MG63 (cell line): ENCODE measurements at regions not wholly inside any gene's neighbourhood (a gene's known extent, or its start where the extent isn't known, plus 50 kb on each side); places are given as distances from the start of the nearest gene placed in this dataset.

Experiments used
- DNase-seq: peaks from one replicate; pipeline ENCODE4 v3.0.0-alpha.2; 2020
- H3K27me3 ChIP-seq: fragments of 250-450 bp; sonication (Bioruptor Pico); 2 replicates; pipeline ENCODE4 v1.5.1; 2020; ENCODE audit warnings: mild to moderate bottlenecking, moderate library complexity
- H3K36me3 ChIP-seq: fragments of 250-450 bp; sonication (Bioruptor Pico); 2 replicates; pipeline ENCODE4 v1.5.1; 2020; ENCODE audit warnings: mild to moderate bottlenecking, moderate library complexity
- H3K4me3 ChIP-seq: fragments of 250-450 bp; sonication (Bioruptor Pico); 2 replicates; pipeline ENCODE4 v1.5.1; 2020; ENCODE audit warnings: mild to moderate bottlenecking, moderate library complexity
- H3K9me3 ChIP-seq: fragments of 250-450 bp; sonication (Bioruptor Pico); 2 replicates; pipeline ENCODE4 v1.5.1; 2020; ENCODE audit warnings: mild to moderate bottlenecking, moderate library complexity

DNA sequence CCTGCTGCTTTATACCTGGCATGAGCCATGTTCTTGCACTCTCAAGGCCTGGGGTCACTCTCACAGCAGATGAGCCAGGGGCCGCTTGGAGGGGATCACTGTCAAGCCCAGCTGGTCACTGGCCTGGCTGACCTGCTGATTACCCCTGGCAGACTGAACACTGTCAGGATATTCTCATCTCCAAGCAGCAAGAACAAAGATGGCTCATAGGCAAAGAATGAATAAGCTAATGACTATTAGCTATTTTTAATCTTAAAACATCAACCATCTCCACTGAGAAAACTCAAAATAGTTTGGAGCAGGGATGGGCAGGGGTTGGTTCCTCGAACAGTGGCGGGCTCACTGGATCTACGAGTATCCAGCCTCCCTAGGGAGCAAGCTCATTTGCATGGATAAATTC, 64.4 kb upstream of the ACAN start:
- Histone ChIP-seq H3K27me3 (no peaks in the 10 kb centered on the region), H3K4me3 (no peak overlapping the region), H3K9me3 (no peaks in the 10 kb centered on the region), H3K36me3 (no peaks in the 10 kb centered on the region)
- no peak for DNase-seq

GRCh38 chr15:88739541-88739940, 63.7 kb upstream of the ACAN start:
- no peaks in the 10 kb centered on the region for H3K9me3 ChIP-seq
- no peak for DNase-seq
- H3K36me3 ChIP-seq: no peaks in the 10 kb centered on the region
- H3K4me3 ChIP-seq: no peak overlapping the region
- no peaks in the 10 kb centered on the region for H3K27me3 ChIP-seq

- Histone ChIP-seq H3K4me3 (no peak overlapping the region), H3K36me3 (no peaks in the 10 kb centered on the region), H3K27me3 (no peaks in the 10 kb centered on the region), H3K9me3 (no peaks in the 10 kb centered on the region)
- DNase-seq: no peak
Measured at GRCh38 chr15:88740356-88740755, 62.9 kb upstream of the ACAN start.

DNA sequence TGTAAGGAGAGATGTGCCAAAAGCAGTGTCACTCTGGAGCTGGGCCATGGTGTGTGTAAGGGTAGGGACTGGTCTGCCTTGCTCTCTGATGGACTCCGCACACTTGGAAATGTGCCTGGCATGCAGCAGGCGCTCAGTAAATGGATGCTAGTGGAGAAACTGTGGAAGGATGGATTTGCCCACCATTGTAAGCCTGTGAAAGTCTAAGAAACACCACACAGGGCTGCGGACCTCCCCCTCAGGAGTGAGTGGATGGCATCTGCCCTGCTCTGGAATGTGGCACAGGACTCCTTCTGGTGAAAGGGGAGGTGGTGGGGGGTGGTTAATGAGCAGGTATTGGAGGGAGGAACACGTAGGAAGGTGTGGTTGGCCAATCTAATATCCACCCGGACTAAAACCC, 62.2 kb upstream of the ACAN start:
- Histone ChIP-seq H3K36me3 (no peaks in the 10 kb centered on the region), H3K27me3 (no peaks in the 10 kb centered on the region), H3K9me3 (no peaks in the 10 kb centered on the region), H3K4me3 (no peak overlapping the region)
- DNase-seq: no peak

DNA sequence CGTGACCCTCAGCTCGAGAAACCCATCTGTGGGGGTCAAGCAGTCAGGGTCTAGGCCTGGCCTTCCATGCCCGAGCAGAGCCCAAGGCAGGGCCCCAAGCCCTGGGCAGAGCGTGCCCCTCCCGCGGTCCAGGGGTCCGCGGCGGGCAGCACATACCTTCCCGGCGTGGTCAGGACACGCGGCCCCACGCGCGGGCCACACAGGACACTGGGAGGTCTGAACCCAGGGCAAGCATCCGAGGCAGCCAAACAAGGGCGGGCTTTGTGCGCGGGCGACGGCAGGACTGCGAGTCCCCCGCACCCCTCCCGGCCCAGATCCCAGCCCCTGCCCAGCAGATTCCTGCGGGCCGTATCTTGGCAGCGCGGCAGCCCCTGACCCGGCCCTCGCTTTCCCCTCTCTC, 61.6 kb upstream of the ACAN start:
- Histone ChIP-seq H3K36me3 (no peaks in the 10 kb centered on the region), H3K9me3 (no peaks in the 10 kb centered on the region), H3K27me3 (no peaks in the 10 kb centered on the region), H3K4me3 (no peak overlapping the region)
- DNase-seq: no peak

- Histone ChIP-seq H3K27me3 (no peaks in the 10 kb centered on the region), H3K36me3 (no peaks in the 10 kb centered on the region), H3K9me3 (no peaks in the 10 kb centered on the region), H3K4me3 (no peak overlapping the region)
- no peak for DNase-seq
Measured at GRCh38 chr15:88742161-88742560, 61.1 kb upstream of the ACAN start.

DNA sequence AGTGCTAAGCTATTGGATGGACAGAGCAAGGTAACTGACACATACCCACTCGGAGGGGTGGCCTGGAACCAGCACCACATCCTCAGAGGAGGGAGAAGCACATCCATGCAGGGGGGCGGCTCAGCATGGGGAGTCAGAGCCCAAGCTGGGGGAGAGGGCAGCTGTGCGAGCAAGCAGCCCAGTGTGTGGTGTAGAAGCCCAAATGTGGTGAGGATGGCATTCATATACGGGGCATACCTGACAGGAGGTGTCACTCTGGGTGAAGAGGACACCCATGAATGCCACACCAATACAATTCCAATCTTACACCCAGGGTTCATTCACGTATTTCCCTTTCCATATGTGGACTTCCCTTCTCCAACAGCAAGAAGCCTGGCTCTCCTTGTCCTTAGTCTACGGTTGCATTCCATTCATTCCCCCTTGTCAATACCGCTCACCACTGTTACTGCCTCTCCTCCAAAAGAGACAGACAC, 58.7 kb upstream of the ACAN start:
- H3K4me3 ChIP-seq: no peak overlapping the region
- no peak for DNase-seq
- no peaks in the 10 kb centered on the region for H3K9me3 ChIP-seq
- no peaks in the 10 kb centered on the region for H3K36me3 ChIP-seq
- no peaks in the 10 kb centered on the region for H3K27me3 ChIP-seq

- Histone ChIP-seq H3K4me3 (no peak overlapping the region), H3K36me3 (no peaks in the 10 kb centered on the region), H3K27me3 (no peaks in the 10 kb centered on the region), H3K9me3 (peaks cover 3% of the 10 kb centered on the region; the same call in 1 of the 2 replicates)
- no peak for DNase-seq
Measured at GRCh38 chr15:88745065-88745464, 58.2 kb upstream of the ACAN start.

DNA sequence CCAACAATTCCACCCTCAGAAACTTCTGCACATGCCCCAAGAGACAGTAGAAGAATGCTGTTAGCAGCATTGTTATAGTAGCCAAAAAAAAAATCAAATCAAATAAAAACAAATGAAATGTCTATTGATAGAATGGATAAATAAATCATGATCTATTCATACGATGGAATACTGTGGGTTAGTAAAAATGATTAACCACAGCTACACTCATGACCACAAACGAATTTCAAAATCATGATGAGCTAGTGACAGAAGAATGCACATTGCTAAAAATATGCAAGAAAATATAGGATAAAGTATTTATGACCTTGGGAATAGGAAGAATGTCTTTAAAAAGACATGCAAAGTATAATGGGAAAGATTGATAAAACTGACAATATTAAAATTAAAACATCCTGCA, 57.5 kb upstream of the ACAN start:
- no peak for DNase-seq
- Histone ChIP-seq H3K4me3 (no peak overlapping the region), H3K36me3 (no peaks in the 10 kb centered on the region), H3K27me3 (no peaks in the 10 kb centered on the region), H3K9me3 (peaks cover 5% of the 10 kb centered on the region; the same call in 1 of the 2 replicates)

GRCh38 chr15:88746451-88746850, 56.8 kb upstream of the ACAN start:
- DNase-seq: no peak
- Histone ChIP-seq H3K9me3 (peaks cover 5% of the 10 kb centered on the region; the same call in 1 of the 2 replicates), H3K4me3 (no peak overlapping the region), H3K36me3 (no peaks in the 10 kb centered on the region), H3K27me3 (no peaks in the 10 kb centered on the region)

GRCh38 chr15:88747111-88747510, 56.1 kb upstream of the ACAN start:
- no peak for DNase-seq
- no peak overlapping the region for H3K4me3 ChIP-seq
- no peaks in the 10 kb centered on the region for H3K27me3 ChIP-seq
- H3K36me3 ChIP-seq: no peaks in the 10 kb centered on the region
- peaks cover 5% of the 10 kb centered on the region; the same call in 1 of the 2 replicates for H3K9me3 ChIP-seq

- Histone ChIP-seq H3K27me3 (no peaks in the 10 kb centered on the region), H3K4me3 (no peak overlapping the region), H3K9me3 (peaks cover 5% of the 10 kb centered on the region; the same call in 1 of the 2 replicates), H3K36me3 (no peaks in the 10 kb centered on the region)
- DNase-seq: no peak
Measured at GRCh38 chr15:88747631-88748030, 55.6 kb upstream of the ACAN start.

GRCh38 chr15:88748081-88748480, 55.2 kb upstream of the ACAN start:
- H3K36me3 ChIP-seq: no peaks in the 10 kb centered on the region
- no peak overlapping the region for H3K4me3 ChIP-seq
- DNase-seq: no peak
- H3K9me3 ChIP-seq: peaks cover 5% of the 10 kb centered on the region; the same call in 1 of the 2 replicates
- H3K27me3 ChIP-seq: no peaks in the 10 kb centered on the region

GRCh38 chr15:88748651-88749050, 54.6 kb upstream of the ACAN start:
- Histone ChIP-seq H3K27me3 (no peaks in the 10 kb centered on the region), H3K4me3 (no peak overlapping the region), H3K36me3 (no peaks in the 10 kb centered on the region), H3K9me3 (peaks cover 5% of the 10 kb centered on the region; the same call in 1 of the 2 replicates)
- DNase-seq: no peak

GRCh38 chr15:88749699-88750098, 53.5 kb upstream of the ACAN start:
- peaks cover 5% of the 10 kb centered on the region; the same call in 1 of the 2 replicates for H3K9me3 ChIP-seq
- DNase-seq: no peak
- no peaks in the 10 kb centered on the region for H3K36me3 ChIP-seq
- H3K4me3 ChIP-seq: no peak overlapping the region
- H3K27me3 ChIP-seq: no peaks in the 10 kb centered on the region

DNA sequence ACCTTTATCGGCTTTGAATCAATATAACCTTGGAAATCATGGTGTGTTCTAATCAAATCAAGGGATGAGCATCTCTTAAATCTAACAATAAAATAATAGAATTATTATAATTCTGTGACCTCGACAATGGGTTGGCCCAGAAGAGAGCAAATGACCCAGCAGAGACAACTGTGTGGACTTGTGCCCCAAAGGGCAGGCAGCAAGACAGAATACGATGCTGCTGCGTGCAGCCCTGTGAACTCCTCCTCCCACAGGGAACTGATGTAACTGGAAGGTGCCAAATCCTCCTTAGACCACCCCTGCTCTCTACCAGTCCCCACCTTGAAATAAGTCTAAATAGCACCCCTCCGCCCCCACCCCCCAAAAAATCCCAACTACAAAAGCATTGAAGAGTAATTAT, 50.7 kb upstream of the ACAN start:
- DNase-seq: no peak
- no peaks in the 10 kb centered on the region for H3K36me3 ChIP-seq
- H3K27me3 ChIP-seq: no peaks in the 10 kb centered on the region; the same call in 1 of the 2 replicates
- H3K9me3 ChIP-seq: peaks cover 5% of the 10 kb centered on the region; the same call in 1 of the 2 replicates
- no peak overlapping the region for H3K4me3 ChIP-seq

DNA sequence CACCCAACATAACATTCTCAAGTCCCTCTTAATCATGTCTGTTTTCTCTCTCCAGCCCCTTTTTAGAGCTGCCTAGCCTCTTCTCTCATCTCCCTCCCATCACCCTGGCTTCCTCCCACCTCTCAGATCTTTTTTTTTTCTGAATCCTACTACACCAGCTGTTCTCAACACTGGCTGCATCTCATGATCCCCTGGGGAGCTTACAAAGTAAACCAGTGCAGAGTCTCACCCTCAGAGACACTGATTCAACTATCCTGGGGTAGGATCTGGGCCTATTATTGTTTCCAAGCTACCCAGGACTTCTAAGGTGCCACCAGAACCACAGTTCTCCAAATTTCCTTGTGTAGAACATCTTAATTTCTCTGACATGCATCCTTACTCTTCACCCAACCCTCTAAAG, 50.3 kb upstream of the ACAN start:
- peaks cover 5% of the 10 kb centered on the region; the same call in 1 of the 2 replicates for H3K9me3 ChIP-seq
- no peaks in the 10 kb centered on the region for H3K36me3 ChIP-seq
- H3K4me3 ChIP-seq: no peak overlapping the region
- no peaks in the 10 kb centered on the region; the same call in 1 of the 2 replicates for H3K27me3 ChIP-seq
- no peak for DNase-seq
